Activated naive CD4-positive, alpha-beta T cell treated with anti-CD3 and anti-CD28 coated beads, Interleukin-2, amount 10 ng/mL, durations not matched to agents 7 days and 5 days (primary cell): ENCODE measurements at regions not wholly inside any gene's neighbourhood (a gene's known extent, or its start where the extent isn't known, plus 50 kb on each side); places are given as distances from the start of the nearest gene placed in this dataset.

Source experiments
- CTCF ChIA-PET: fragments of 350-600 bp; sonication (Branson Sonifier 250); formaldehyde crosslinking; loops from one replicate; lab custom pipeline; 2021; ENCODE audit warnings: antibody characterized with exemption; lab: Charles Lee
- DNase-seq: peaks from one replicate; pipeline ENCODE4 v3.0.0-alpha.2; 2020
- H3K27ac Mint-ChIP-seq: one replicate; pipeline ENCODE4 v1.8.0; 2021; ENCODE audit warnings: mild to moderate bottlenecking, moderate library complexity, mixed read lengths
- H3K27me3 Mint-ChIP-seq: one replicate; pipeline ENCODE4 v1.8.0; 2021; ENCODE audit warnings: mild to moderate bottlenecking, mixed read lengths
- H3K36me3 Mint-ChIP-seq: one replicate; pipeline ENCODE4 v1.8.0; 2021; ENCODE audit warnings: mixed read lengths
- H3K4me1 Mint-ChIP-seq: one replicate; pipeline ENCODE4 v1.8.0; 2021; ENCODE audit warnings: mixed read lengths
- H3K4me3 Mint-ChIP-seq: one replicate; pipeline ENCODE4 v1.8.0; 2021; ENCODE audit warnings: mild to moderate bottlenecking, moderate library complexity, mixed read lengths
- H3K9me3 Mint-ChIP-seq: one replicate; pipeline ENCODE4 v1.8.0; 2021; ENCODE audit warnings: mixed read lengths

DNA sequence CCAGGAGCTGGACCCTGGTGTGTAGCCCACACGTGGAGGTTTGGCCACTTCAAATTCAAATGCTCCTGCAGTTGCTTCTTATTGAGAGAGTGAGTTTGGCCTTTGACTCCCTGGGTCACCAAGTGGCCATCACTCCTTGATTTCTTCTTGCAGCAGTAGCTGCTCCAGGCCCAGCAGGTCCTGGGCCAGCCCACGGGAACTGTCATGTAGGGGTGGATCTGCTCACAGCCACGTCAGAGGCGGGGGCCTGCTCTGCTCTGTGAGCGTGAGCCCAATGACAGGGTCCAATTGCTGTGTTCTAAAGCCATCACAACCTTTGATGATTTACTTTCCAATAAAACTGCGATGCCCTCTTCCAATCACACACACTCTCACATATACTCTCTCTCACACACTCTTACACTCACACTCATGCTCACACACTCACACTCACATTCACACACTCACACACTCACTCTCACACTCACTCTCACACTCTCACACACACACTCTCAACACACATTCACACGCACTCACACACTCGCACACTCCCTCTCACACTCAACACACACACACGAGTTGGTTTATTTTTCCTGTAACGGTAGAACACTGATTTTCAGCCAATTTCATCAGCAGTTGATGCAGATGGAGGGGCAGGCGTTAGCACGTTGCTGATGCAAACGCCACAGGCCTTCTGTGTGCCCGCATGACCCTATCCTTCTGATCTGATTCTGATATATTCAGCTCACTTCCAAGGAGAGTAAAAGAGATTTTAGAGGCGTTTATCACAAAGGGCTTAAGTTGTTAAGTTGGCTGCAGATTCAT, 210.7 kb upstream of the PPP2R2D start:
- Mint-ChIP-seq H3K4me3 (no peak overlapping the region), H3K36me3 (no peaks in the 10 kb centered on the region), H3K27ac (no peak overlapping the region), H3K27me3 (no peaks in the 10 kb centered on the region), H3K9me3 (peaks cover 4% of the 10 kb centered on the region), H3K4me1 (no peaks in the 10 kb centered on the region)
- DNase-seq, result no peak
- CTCF ChIA-PET, result no interaction called here

DNA sequence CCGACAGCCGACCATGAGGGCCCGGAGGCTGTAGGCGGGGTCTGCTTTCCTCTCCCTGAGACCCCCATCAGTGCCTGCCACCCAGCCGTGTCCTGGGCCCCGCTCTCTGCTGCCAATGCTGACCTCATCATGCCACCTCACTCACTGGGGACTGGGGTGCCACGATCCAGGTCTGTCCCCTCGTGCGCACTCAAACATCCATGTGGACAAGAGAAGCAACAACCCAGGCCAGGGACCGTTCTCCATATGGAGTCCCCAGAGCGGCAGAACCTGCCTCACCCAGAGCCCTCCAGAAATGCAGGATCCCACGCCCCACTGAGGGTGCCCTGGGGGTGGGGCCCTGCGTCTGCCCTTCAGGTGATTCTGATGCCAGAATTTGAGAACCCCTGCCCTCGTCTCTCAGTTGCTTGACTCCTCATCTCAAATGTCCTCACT, 210.0 kb upstream of the PPP2R2D start:
- peaks cover 4% of the 10 kb centered on the region for H3K9me3 Mint-ChIP-seq
- no peaks in the 10 kb centered on the region for H3K4me1 Mint-ChIP-seq
- CTCF ChIA-PET, result no interaction called here
- no peak overlapping the region for H3K4me3 Mint-ChIP-seq
- no peak for DNase-seq
- no peaks in the 10 kb centered on the region for H3K36me3 Mint-ChIP-seq
- H3K27me3 Mint-ChIP-seq, result no peaks in the 10 kb centered on the region
- no peak overlapping the region for H3K27ac Mint-ChIP-seq

DNA sequence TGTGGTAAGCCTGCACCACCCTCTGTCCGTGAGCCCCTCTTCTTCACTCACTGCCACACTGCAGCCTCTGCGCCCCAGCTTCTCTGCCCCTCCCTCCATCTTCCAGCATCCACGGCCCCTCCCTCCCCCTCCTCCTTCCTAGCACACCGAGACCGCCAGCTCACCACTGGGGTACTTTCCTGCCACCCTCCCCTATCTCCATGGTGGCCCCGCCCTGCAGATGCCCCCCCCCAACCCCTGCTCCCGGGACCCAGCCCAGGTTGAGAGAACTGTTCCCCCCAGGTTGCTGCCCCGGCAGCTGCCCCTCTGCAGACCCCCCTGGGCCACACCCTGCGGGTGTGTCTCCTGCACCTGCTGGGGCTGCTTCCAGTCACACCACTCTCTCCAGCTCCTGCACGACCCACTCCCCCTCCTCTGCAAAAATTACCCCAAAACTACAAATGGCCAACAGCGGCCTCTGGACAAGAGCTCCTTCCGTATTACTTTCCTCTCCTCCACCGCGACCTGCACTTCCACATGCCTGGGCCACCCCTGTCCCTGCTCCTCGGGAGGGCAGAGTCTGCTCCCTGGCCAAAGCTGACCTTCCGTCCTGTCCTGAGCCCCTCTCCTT, 209.2 kb upstream of the PPP2R2D start:
- no peaks in the 10 kb centered on the region for H3K27me3 Mint-ChIP-seq
- H3K4me3 Mint-ChIP-seq, result no peak overlapping the region
- CTCF ChIA-PET, result no interaction called here
- H3K27ac Mint-ChIP-seq, result no peak overlapping the region
- DNase-seq, result no peak
- no peaks in the 10 kb centered on the region for H3K36me3 Mint-ChIP-seq
- no peaks in the 10 kb centered on the region for H3K4me1 Mint-ChIP-seq
- H3K9me3 Mint-ChIP-seq, result peaks cover 7% of the 10 kb centered on the region

DNA sequence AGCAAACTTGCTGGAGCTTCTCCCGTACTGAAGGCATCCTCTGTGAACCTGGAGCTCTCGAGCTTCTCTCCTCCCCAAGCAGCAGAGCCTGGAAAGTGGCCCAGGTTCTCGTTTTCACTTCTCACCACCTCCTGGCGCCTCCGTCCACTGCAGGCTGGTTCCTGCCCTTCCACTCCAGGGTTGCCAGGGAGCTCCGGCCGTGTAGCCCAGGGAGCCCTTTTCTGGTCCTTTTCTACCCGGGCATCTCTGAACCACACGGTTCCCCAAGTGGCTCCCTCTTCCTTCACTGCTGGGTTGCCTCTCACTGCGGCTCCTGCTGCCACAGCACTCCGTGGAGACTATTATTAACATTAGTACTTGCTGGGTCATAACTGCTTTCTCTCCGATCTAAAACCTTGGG, 208.6 kb upstream of the PPP2R2D start:
- H3K9me3 Mint-ChIP-seq, result peaks cover 7% of the 10 kb centered on the region
- H3K27me3 Mint-ChIP-seq, result no peaks in the 10 kb centered on the region
- CTCF ChIA-PET, result no interaction called here
- no peak overlapping the region for H3K4me3 Mint-ChIP-seq
- H3K4me1 Mint-ChIP-seq, result no peaks in the 10 kb centered on the region
- no peak overlapping the region for H3K27ac Mint-ChIP-seq
- H3K36me3 Mint-ChIP-seq, result no peaks in the 10 kb centered on the region
- DNase-seq, result no peak

DNA sequence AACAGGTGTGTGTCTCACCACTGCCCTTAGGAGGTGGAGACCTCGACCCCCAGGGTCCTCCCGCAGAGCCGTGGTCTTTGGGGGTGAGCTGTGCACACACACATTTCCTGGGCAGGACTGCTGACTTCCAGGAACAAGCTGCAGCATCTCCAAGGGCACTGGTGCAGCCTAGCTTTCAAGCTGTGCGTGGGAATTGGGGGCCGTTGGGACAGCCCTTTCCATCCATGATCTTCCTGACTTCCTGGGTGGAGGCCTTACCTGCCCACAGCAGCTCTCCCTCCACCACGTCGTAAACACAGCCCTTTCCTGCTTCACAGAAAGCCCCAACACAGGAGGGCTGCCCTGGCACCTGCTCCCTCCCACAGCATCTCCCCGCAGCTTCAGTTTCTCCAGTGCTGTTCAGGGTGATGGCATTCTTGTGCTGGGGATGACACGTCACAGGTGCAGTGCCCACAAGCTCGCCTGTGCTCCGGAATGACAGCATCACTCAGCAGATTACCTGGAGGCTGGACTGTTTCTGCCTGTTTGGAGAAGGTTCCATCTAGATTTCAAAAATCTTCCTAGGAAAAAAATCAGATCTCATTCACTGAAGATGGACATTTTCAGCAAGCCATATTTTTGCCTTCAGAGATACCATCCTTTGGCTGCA, 208.0 kb upstream of the PPP2R2D start:
- no peaks in the 10 kb centered on the region for H3K4me1 Mint-ChIP-seq
- H3K27ac Mint-ChIP-seq, result no peak overlapping the region
- no peaks in the 10 kb centered on the region for H3K27me3 Mint-ChIP-seq
- DNase-seq, result no peak
- H3K36me3 Mint-ChIP-seq, result no peaks in the 10 kb centered on the region
- no peak overlapping the region for H3K4me3 Mint-ChIP-seq
- CTCF ChIA-PET, result no interaction called here
- H3K9me3 Mint-ChIP-seq, result peaks cover 7% of the 10 kb centered on the region

DNA sequence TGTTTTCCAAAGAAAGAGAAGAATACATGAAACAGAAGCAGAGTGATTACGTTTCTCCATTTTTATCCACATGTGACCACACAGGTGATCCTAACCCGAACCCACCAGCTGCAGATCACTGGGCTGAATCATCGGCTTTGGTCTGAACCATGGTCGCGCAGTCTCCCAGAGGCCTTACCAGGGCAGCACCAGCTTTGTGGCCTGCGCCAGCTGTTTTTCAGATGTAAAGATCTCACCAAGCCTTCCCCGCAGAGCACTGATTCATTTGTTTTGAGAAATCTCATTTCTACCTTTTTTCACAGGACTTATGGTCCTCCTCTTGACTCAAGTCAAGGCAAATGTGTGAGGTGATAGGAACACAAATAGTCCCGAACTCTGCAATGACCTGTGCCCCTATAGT, 207.0 kb upstream of the PPP2R2D start:
- Mint-ChIP-seq H3K4me1 (no peaks in the 10 kb centered on the region), H3K36me3 (no peaks in the 10 kb centered on the region), H3K4me3 (no peak overlapping the region), H3K9me3 (peaks cover 13% of the 10 kb centered on the region), H3K27me3 (no peaks in the 10 kb centered on the region), H3K27ac (no peak overlapping the region)
- DNase-seq, result no peak
- CTCF ChIA-PET, result no interaction called here

DNA sequence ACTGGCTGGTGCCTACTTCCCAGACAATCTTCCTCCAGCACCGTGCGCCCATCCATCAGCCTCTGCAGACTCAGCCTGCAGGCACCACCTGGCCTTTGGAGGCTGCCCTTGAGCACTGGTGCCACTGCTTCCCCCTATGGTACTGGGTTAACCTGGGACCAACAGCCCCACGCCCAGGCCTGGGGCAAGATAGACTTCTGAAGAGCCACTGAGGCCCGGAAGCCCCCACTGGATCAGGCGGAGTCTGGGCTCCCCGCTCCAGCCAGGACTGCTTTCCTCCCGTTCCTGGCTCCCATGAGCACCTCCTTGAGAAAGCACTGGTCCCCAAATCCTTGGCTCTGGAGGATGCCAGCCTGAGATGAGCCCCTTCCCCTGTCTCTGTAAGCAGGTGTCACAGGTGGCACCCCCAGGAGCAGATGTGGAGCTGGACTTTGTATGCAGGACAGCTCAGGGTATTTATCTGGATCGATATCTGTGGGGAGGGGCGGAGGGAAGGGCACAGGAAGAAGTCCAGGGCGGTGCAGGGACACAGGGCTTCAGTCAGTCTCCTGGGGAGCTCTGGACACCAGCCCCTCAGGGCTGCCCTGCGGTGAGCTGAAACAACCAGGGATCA, 206.5 kb upstream of the PPP2R2D start:
- CTCF ChIA-PET, result no interaction called here
- Mint-ChIP-seq H3K4me1 (no peaks in the 10 kb centered on the region), H3K27me3 (no peaks in the 10 kb centered on the region), H3K27ac (no peak overlapping the region), H3K9me3 (peaks cover 13% of the 10 kb centered on the region), H3K36me3 (no peaks in the 10 kb centered on the region), H3K4me3 (no peak overlapping the region)
- no peak for DNase-seq

DNA sequence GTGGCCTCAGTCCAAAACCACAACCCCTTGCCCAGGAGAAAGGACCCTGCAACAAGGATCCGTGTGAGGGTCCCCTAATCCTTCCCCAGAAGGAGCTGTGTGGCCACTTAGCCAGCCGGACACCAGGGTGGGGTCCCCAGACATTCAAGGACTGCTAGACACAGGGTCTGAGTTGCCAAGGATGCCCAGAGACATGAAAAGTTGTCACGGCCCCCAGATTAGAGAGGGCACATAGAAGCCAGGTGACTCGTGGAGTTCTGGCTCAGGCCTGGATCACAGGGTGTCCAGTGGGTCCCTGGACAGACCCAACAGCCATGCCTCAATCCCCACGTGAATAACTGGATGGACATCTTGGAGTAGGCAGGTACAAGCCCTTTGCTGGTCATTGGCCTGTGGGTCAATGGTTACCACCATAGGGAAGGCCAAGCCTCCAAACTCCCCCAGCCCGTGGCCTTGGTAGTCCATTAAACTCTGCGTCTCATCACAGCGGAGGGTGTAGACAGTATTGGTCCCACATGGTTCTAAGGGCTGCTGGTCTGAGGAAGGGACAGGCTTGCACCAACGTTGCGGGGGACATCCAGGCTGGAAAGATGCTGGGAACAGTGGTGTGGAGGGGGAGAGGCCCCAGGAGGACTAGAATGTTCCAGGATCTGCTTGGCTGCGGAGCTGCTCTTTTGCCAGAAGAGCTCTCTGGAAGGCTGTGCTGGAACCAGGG, 205.9 kb upstream of the PPP2R2D start:
- CTCF ChIA-PET, result no interaction called here
- Mint-ChIP-seq H3K36me3 (no peaks in the 10 kb centered on the region), H3K4me1 (no peaks in the 10 kb centered on the region), H3K4me3 (no peak overlapping the region), H3K9me3 (peaks cover 13% of the 10 kb centered on the region), H3K27me3 (no peaks in the 10 kb centered on the region), H3K27ac (no peak overlapping the region)
- DNase-seq, result no peak

DNA sequence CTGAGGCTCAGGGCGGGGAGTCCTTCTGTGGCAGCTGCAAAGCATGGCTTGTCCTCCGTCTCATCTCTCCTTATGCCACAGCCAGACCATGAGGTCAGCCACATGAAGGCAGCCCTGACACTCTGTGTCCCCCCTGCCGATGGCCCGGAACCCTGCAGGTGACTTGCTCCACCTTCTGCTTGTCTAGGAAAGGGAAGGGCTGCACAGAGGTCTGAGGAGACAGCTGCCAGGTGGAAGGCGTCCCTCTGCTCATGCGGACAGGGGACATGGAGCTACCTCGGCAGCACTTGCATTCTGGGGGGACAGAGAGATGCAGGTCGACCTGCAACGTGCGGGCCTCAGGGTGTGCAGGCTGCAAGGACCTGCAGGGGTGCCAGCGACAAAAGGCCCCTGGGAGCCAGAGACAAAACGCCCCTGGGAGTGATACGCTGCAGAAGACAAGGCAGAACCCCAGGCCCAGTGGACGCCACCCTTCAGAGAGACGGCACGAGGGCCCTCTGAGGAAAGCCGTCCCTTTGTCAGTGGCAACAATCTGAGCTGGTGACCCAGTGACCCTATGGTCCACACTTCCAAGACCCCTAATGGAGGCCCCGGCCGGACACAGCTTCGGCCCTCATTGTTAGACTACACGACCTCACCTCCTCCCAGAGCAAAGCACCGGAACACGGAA, 205.2 kb upstream of the PPP2R2D start:
- H3K9me3 Mint-ChIP-seq, result peaks cover 9% of the 10 kb centered on the region
- no peak overlapping the region for H3K27ac Mint-ChIP-seq
- no peaks in the 10 kb centered on the region for H3K36me3 Mint-ChIP-seq
- H3K4me3 Mint-ChIP-seq, result no peak overlapping the region
- no peaks in the 10 kb centered on the region for H3K27me3 Mint-ChIP-seq
- no peaks in the 10 kb centered on the region for H3K4me1 Mint-ChIP-seq
- DNase-seq, result no peak
- CTCF ChIA-PET, result no interaction called here

DNA sequence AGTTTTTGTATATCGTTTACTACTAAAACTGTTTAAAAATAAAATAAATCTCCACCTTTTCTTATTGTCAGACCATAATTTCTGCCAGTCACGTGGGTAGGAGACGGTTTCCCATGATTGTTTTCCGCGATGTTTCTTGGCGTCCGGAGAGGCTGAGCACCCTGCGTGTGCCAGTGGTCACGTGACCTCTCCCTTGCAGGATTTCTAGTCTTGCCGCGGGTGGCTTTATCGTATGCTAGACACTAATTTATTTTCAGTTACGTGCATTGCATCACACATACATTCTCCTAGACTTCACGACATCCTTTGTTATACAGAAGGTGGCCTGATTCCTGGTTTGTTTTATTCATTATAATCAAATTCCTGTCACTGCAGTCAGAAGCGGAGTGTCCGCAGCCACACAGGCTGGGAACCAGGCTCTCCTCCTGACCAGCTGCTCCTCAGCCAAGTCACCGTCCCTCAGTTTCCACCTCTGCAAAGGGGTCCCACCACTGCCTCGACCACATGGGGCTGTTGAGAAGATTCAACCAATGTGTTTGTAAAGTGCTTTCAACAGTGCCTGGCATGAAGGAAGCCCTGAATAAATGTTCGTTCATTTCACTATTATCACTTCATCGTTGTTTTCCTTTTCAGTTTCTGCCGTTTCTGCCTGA, 203.2 kb upstream of the PPP2R2D start:
- Mint-ChIP-seq H3K4me3 (no peak overlapping the region), H3K4me1 (no peaks in the 10 kb centered on the region), H3K27ac (no peak overlapping the region), H3K9me3 (peaks cover 9% of the 10 kb centered on the region), H3K27me3 (peaks cover 6% of the 10 kb centered on the region), H3K36me3 (no peaks in the 10 kb centered on the region)
- no peak for DNase-seq
- CTCF ChIA-PET, result no interaction called here

DNA sequence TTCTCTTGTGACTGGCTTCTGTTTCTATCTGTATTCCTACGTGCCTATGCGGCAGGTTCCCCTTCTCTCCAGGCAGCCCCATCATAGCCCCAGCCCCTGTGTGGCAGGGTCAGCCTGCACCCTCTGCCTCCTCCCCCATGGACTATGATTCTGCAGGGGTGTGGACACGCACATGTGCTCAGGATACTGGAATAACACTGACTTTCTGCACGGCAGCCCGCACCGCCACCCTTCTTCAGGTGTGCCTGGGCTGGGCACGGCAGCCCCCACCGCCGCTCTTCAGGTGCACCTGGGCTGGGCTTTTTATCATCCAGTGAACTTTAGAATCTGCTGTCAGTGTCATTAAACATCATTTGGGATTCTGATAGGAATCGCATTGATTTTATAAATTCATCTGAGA, 202.6 kb upstream of the PPP2R2D start:
- no peak overlapping the region for H3K27ac Mint-ChIP-seq
- no peak for DNase-seq
- CTCF ChIA-PET, result no interaction called here
- peaks cover 9% of the 10 kb centered on the region for H3K9me3 Mint-ChIP-seq
- peaks cover 6% of the 10 kb centered on the region for H3K27me3 Mint-ChIP-seq
- no peak overlapping the region for H3K4me3 Mint-ChIP-seq
- H3K36me3 Mint-ChIP-seq, result no peaks in the 10 kb centered on the region
- H3K4me1 Mint-ChIP-seq, result no peaks in the 10 kb centered on the region

DNA sequence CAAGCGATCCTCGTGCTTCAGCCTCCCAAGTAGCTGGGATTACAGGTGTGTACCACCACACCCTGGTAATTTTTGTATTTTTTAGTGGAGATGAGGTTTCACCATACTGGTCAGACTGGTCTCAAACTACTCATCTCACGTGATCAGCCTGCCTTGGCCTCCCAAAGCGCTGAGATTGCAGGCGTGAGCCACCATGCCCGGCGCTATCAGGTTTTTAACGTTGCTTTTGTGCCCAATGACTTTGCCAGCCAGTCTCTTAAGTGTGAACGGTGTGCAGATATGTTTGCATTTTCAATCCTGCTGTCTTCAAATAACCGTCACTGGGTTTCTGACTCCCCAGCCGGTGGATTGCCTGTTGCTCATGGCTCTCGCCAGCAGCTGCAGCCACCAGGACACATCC, 201.8 kb upstream of the PPP2R2D start:
- peaks cover 6% of the 10 kb centered on the region for H3K27me3 Mint-ChIP-seq
- H3K36me3 Mint-ChIP-seq, result no peaks in the 10 kb centered on the region
- H3K4me1 Mint-ChIP-seq, result no peaks in the 10 kb centered on the region
- no peak overlapping the region for H3K4me3 Mint-ChIP-seq
- H3K9me3 Mint-ChIP-seq, result peaks cover 9% of the 10 kb centered on the region
- CTCF ChIA-PET, result no interaction called here
- no peak overlapping the region for H3K27ac Mint-ChIP-seq
- no peak for DNase-seq

DNA sequence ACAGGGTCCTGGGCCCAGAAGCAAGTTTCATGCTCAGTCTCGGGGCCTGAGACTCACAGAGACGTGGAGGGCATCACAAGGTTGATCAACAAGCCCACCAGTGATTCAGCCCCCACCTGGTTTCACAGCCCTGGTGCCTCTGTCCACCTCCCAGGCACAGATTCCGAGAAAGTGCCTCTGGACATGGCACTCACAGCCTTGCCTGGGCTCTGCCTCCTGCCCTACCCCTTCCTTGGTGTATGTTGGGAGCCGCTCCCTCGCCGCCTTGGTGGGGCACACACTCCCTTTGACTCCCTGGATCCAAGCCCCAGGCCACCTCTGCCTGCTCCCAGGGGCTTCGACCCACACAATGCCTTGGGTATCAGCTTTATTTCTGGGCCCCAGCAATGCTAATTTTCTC, 200.8 kb upstream of the PPP2R2D start:
- Mint-ChIP-seq H3K36me3 (no peaks in the 10 kb centered on the region), H3K4me3 (no peak overlapping the region), H3K27ac (no peak overlapping the region), H3K4me1 (no peaks in the 10 kb centered on the region), H3K9me3 (peaks cover 9% of the 10 kb centered on the region), H3K27me3 (peaks cover 6% of the 10 kb centered on the region)
- CTCF ChIA-PET, result no interaction called here
- no peak for DNase-seq
